Posterior cingulate gyrus (tissue), 11 donors: ENCODE measurements at regions not wholly inside any gene's neighbourhood (a gene's known extent, or its start where the extent isn't known, plus 50 kb on each side); places are given as distances from the start of the nearest gene placed in this dataset.
"Not testable (repeated sequence)": the region's sequence is repeated elsewhere in the genome, so short reads cannot be mapped to it uniquely, and the experiment has no call there.

Source experiments
- DNase-seq, 10 donors: peaks; one replicate each; pipeline versions ENCODE4 v3.0.0 to v3.0.0-alpha.2; 2020 to 2021; ENCODE audit warnings: mixed read lengths in 3 of 10
- intact Hi-C: fragments of 100-400 bp; cut with DNase I; formaldehyde crosslinking; loops from one replicate; pipeline ENCODE4 v1.15.1; 2023

GRCh38 chr6:67815623-67816022, 819.5 kb upstream of the ADGRB3 start:
- no peak for DNase-seq
- intact Hi-C loops = no loop called here

- intact Hi-C loops = no loop called here
- DNase-seq = no peak
Observed at GRCh38 chr6:67814262-67814661, 820.8 kb upstream of the ADGRB3 start.

- intact Hi-C loops = no loop called here
- no peak for DNase-seq
Observed at GRCh38 chr6:67812693-67813092, 822.4 kb upstream of the ADGRB3 start.

GRCh38 chr6:67812125-67812524, 823.0 kb upstream of the ADGRB3 start:
- DNase-seq = no peak
- intact Hi-C loops = no loop called here

DNA sequence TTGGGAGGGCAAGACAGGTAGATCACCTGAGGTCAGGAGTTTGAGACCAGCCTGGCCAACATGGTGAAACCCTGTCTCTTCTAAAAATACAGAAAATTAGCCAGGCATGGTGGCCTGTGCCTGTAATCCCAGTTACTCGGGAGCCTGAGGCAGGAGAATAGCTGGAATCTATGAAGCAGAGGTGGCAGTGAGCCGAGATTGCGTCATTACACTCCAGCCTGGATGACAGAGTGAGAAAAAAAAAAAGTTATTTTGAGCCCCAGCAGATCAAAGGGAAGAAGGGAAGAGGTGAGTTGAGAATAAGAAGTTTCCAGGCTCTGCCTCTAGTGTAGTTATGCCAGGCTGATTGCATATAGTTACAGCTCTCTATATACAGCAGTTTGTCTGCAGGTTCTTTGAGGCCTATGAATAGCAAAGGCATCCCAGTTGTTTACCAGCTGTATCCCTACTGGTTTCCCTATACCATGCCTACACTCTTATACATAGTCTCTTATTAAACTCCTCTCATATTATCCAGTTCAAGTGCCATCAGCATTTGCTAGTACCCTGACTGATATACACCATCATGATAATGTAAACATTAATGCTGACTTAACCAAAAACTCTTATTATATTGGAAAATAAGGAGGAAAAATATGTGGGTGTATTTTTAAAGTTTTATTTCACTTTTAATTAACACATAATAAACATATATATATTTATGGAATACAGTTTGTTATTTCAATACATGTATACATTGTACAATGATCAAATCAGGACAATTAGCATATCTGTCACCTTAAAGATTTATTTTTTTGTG, 823.6 kb upstream of the ADGRB3 start:
- intact Hi-C loops = no loop called here
- no peak for DNase-seq

DNA sequence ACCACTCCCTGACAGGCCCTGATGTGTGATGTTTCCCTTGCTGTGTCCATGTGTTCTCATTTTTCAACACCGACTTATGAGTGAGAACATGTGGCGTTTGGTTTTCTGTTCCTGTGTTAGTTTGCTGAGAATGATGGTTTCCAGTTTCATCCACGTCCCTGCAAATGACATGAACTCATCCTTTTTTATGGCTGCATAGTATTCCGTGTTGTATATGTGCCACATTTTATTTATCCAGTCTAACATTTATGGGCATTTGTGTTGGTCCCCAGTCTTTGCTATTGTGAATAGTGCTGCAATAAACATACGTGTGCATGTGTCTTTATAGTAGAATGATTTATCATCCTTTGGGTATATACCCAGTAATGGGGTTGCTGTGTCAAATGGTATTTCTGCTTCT, 830.3 kb upstream of the ADGRB3 start:
- intact Hi-C loops, DNase-seq: not testable (repeated sequence)

DNA sequence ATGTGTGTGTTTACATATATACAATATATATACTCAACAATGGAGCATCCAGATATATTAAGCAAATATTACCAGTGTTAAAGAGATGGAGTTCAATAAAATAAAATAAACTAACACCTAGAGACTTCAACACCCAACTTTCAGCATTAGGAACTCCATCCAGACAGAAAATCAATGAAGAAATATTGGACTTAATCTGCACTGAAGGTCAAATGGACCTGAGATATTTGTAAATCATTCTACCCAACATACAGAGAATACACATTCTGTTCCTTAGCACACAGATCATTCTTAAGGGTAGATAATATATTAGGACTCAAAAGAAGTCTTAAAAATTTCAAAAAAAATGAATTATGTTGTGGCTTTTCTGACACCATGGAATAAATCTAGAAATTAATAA, 832.3 kb upstream of the ADGRB3 start:
- intact Hi-C loops = no loop called here
- DNase-seq = no peak

DNA sequence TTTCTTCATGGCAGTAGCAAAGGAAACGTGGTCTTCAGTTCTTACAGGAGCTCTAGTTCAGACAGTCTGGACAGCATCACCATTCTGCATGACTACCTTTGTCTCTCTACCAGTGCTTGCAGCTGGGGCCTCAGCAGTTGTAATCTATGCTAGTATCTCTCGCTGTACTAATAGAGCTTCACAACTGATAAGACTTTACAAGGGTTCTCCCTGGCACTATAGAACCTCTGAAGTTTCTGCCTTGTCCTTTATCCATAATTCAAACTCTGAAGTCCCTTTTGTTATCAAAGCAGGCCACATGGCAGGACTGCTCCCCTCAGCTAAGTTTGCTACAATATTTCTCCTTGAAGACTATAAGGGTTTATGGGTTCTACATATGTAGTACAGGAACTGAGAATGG, 842.1 kb upstream of the ADGRB3 start:
- intact Hi-C loops = no loop called here
- DNase-seq = no peak

- no peak for DNase-seq
Observed at GRCh38 chr6:67790569-67790968, 844.5 kb upstream of the ADGRB3 start.

GRCh38 chr6:67787119-67787518, 848.0 kb upstream of the ADGRB3 start:
- DNase-seq, intact Hi-C loops: not testable (repeated sequence)

More at GRCh38 chr6:67790569-67790968, 844.5 kb upstream of the ADGRB3 start:
- intact Hi-C loops = no loop called here

DNA sequence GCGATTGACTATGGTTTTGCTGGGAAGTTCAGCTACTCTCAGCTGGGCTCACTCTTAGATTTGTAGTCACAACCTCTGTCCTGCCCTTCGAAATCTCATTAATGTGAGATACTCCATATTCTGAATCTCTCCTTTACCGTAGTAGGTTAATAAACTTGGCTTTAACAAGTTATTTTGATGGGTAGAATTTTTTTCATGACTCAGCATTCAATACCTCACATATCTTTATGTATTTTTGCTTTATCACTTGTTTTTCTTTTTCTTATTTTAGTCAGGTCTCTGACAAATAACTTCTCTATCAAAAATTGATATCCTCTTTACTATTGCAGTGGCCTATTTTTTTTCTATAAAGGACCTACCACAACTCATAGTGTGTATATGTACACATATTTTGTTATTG, 855.2 kb upstream of the ADGRB3 start:
- intact Hi-C loops = no loop called here
- no peak for DNase-seq

DNA sequence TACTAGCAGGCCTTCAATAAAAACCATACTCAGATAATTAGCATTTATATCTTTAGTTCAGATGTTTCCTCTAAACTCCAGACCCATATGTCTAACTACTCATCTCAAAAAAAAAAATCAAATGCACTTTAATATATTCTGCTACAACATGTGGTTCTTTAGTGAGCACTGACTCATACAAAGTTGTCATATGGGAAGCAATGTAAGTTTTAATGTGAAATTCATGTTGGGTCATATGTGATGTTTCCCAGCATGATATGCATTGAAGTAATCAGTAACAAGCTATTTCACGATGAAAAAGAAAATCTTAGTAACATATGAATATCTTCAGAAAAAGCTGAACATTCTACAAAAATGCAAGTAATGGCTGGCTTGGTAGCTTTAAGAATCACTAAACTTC, 859.7 kb upstream of the ADGRB3 start:
- intact Hi-C loops = no loop called here
- DNase-seq = no peak

DNA sequence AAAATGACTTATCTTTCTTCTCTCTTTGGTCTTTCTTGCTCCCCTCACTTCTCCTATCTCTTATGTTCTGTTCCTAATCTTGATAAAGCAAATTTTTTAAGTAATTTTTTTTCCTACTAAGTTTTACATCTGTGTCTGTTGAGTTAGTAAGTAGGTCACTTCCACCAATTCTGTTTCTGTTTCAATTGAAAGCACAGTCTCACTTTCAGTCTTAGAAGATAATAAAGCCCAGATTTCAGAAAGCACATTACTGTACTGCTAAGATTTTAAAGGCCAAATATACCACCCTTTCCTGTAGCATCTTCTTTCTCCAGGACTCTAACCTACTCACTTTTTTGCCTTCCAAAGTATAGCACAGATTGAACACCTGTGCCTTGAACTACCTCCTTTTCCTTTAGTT, 866.1 kb upstream of the ADGRB3 start:
- intact Hi-C loops = no loop called here
- no peak for DNase-seq

DNA sequence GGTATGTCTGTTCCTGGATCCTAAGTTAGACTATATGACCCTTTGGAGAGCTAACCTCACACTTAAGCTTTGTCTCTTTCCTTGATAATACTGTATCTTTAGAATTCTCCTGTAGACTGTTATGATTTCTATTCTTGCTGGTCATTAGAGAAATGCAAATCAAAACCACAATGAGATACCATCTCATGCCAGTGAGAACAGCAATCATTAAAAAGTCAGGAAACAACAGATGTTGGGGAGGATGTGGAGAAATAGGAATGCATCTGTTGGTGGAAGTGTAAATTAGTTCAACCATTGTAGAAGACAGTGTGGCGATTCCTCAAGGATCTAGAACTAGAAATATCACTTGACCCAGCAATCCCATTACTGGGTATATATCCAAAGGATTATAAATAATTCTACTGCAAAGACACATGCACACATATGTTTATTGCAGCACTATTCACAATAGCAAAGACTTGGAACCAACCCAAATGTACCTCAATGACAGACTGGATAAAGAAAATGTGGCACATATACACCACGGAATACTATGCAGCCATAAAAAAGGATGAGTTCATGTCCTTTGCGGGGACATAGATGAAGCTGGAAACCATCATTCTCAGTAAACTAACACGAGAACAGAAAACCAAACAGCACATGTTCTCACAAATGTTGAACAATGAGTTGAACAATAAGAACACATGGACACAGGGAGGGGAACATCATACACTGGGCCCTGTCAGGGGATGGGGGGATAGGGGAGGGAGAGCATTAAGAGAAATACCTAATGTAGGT, 867.8 kb upstream of the ADGRB3 start:
- DNase-seq, intact Hi-C loops: not testable (repeated sequence)

- no peak for DNase-seq
- intact Hi-C loops = no loop called here
Observed at GRCh38 chr6:67766057-67766456, 869.0 kb upstream of the ADGRB3 start.

- intact Hi-C loops = no loop called here
Observed at GRCh38 chr6:67759001-67759400, 876.1 kb upstream of the ADGRB3 start.

DNA sequence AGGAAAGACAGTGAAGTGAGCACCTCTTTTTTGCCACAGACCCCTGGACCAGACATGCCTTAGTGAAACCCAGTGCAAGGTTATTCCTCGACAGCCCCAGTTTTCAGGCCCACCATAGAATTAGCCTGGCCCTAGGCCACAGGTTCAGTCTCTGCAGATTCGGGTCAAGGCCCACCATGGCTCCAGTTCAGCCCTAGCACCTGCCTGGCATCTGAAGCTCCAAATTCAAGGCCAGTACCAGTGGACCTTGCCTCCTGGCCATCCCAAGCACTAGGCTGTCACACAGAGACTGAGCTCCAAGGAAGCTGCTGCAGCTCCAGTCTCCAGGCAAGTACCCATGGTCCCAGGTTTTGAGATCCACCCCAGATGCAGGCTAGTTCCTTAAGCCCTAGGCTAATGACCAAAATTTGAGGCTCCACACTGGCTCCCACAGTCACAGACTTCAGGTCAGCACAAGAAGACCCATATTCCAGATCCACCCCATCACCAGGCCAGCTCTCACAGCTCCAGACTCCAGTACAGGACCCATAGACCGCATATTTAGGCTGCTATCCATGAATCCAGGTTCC, 877.5 kb upstream of the ADGRB3 start:
- DNase-seq = peak in 2 of 10 donors; percentile 53 to 60
- intact Hi-C loops = no loop called here

More at GRCh38 chr6:67759001-67759400, 876.1 kb upstream of the ADGRB3 start:
- DNase-seq = no peak

GRCh38 chr6:67748521-67748920, 886.6 kb upstream of the ADGRB3 start:
- intact Hi-C loops = no loop called here
- DNase-seq = no peak

DNA sequence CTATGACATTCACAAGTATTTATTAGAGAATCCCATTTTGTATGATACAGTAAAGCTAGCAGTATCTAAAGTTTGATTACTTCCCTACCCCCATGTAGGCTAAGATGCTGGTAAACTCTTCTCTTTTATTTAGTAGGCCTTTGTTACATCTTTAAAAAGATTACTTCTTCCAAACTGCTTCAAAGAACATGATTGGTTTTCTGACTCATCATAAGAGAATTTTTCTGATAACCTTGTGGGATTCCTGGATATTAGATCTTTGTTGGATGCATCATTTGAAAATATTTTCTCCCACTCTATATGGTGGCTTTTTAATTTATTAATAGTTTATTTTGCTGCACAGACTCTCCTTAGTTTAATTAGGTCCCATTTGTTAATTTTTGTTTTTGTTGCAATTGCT, 898.3 kb upstream of the ADGRB3 start:
- intact Hi-C loops = no loop called here

DNA sequence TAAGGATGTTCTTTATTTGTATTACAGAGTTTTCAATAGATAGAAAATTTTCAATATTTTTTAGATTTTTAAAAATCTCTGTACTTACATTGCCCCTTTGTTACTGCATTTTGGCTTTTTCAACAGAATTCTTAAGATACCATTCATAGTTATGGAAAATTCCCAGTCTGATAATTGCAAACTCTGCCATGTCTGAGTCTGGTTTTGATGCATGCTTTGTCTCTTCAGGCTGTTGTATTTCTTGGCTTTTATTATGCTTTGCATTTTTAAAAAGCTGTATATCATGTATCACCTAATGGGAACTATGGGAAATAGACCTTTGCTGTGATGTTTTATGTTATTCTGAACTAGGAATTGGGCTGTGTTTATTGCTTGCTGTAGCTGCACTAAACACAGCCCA, 898.9 kb upstream of the ADGRB3 start:
- intact Hi-C loops = no loop called here
- DNase-seq = no peak

More for the DNA sequence above, 898.3 kb upstream of the ADGRB3 start:
- DNase-seq = no peak

GRCh38 chr6:67735623-67736022, 899.5 kb upstream of the ADGRB3 start:
- DNase-seq = no peak
- intact Hi-C loops = no loop called here
